WTC11 (cell line): ENCODE measurements at regions not wholly inside any gene's neighbourhood (a gene's known extent, or its start where the extent isn't known, plus 50 kb on each side); places are given as distances from the start of the nearest gene placed in this dataset.

Source experiments
- CTCF ChIP-seq: fragments of 200-600 bp; IDR thresholded peaks from 2 replicates; pipeline ENCODE4 v1.8.0; 2022; ENCODE audit warnings: antibody characterized with exemption
- ESRRA ChIP-seq: sonication (generic); formaldehyde crosslinking; IDR thresholded peaks from 2 replicates; pipeline ENCODE4 v1.8.1; 2022; ENCODE audit warnings: mild to moderate bottlenecking, missing genetic modification reagents, borderline replicate concordance
- NFATC4 ChIP-seq: fragments of 250-450 bp; sonication (Bioruptor Pico); IDR thresholded peaks from 2 replicates; pipeline ENCODE4 v1.9.0; 2021; ENCODE audit warnings: mild to moderate bottlenecking
- NFE2L1 ChIP-seq: sonication (generic); formaldehyde crosslinking; IDR thresholded peaks from 2 replicates; pipeline ENCODE4 v1.8.1; 2023; ENCODE audit warnings: missing genetic modification reagents
- NFYB ChIP-seq: sonication (generic); formaldehyde crosslinking; conservative IDR thresholded peaks from 2 replicates; pipeline ENCODE4 v1.8.0; 2022; ENCODE audit warnings: low read depth, missing genetic modification reagents
- SP1 ChIP-seq: sonication (generic); formaldehyde crosslinking; conservative IDR thresholded peaks from 2 replicates; pipeline ENCODE4 v1.8.1; 2022; ENCODE audit warnings: missing genetic modification reagents
- TCF7 ChIP-seq: sonication (generic); formaldehyde crosslinking; IDR thresholded peaks from 2 replicates; pipeline ENCODE4 v1.8.0; 2022; ENCODE audit warnings: mild to moderate bottlenecking, low read depth, missing genetic modification reagents, moderate library complexity
- ZBTB21 ChIP-seq: sonication (generic); formaldehyde crosslinking; IDR thresholded peaks from 2 replicates; pipeline ENCODE4 v1.8.1; 2023; ENCODE audit warnings: mild to moderate bottlenecking, missing genetic modification reagents, borderline replicate concordance
- TF ChIP-seq, protein P1 (sequence below): sonication (generic); formaldehyde crosslinking; IDR thresholded peaks from 2 replicates; pipeline ENCODE4 v1.8.0; 2022; ENCODE audit warnings: mild to moderate bottlenecking, missing genetic modification reagents

DNA sequence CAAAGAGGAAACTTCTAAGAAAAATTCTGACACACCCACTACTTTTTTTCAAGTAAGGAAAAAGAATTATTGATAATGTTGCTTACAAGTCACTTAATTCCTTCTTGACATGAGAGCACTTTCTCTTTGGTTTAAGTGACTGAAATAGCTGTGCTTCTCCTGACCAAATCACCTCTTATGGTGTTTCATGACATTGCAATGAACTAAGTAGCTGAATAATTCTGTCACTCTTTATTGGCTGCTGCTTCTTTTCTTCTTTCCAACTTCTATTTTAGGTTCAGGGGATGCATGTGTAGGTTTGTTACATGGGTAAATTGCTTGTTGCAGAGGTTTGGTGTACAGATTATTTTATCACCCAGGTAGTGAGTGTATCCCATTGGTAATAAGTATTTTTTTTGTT, 447.6 kb upstream of the NETO1 start:
- TF ChIP-seq CTCF (no peak), ZBTB21 (CRISPR knock-in tag) (no peak), TCF7 (CRISPR knock-in tag) (no peak), NFE2L1 (no peak), NFATC4 (CRISPR knock-in tag) (no peak), NFYB (CRISPR knock-in tag) (no peak), SP1 (CRISPR knock-in tag) (no peak), ESRRA (CRISPR knock-in tag) (no peak)
- TF ChIP-seq, protein P1, sequence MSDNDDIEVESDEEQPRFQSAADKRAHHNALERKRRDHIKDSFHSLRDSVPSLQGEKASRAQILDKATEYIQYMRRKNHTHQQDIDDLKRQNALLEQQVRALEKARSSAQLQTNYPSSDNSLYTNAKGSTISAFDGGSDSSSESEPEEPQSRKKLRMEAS (CRISPR knock-in tag), result no peak
